WI38 (cell line): ENCODE measurements at regions not wholly inside any gene's neighbourhood (a gene's known extent, or its start where the extent isn't known, plus 50 kb on each side); places are given as distances from the start of the nearest gene placed in this dataset.

ENCODE experiments used
- H3K4me3 ChIP-seq: 2 replicates; pipeline ENCODE4 v1.5.1; 2011; ENCODE audit warnings: low read depth, mild to moderate bottlenecking, control low read depth, low read length
- TF ChIP-seq, protein P1 (sequence below): IDR thresholded peaks from 2 replicates; pipeline ENCODE4 v1.5.1; 2012; ENCODE audit warnings: low read depth, mild to moderate bottlenecking, control low read depth, low read length

DNA sequence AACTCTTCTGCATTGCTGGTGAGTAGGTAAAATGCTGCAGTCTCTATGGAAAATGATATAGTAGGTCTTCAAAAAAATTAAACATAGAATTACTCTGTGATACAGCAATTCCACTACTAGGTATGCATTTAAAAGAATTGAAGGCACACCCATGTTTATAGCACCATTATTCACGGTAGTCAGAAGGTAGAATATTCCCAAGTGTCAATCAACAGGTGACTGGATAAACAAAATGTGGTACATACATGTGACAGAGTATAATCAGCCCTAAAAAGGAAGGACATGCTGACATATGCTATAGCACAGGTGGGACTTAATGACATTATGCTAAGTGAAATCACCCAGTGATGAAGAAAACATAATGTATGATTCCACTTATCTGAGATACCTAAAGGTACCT is 123.3 kb downstream of the CCER1 start:
- TF ChIP-seq, protein P1, sequence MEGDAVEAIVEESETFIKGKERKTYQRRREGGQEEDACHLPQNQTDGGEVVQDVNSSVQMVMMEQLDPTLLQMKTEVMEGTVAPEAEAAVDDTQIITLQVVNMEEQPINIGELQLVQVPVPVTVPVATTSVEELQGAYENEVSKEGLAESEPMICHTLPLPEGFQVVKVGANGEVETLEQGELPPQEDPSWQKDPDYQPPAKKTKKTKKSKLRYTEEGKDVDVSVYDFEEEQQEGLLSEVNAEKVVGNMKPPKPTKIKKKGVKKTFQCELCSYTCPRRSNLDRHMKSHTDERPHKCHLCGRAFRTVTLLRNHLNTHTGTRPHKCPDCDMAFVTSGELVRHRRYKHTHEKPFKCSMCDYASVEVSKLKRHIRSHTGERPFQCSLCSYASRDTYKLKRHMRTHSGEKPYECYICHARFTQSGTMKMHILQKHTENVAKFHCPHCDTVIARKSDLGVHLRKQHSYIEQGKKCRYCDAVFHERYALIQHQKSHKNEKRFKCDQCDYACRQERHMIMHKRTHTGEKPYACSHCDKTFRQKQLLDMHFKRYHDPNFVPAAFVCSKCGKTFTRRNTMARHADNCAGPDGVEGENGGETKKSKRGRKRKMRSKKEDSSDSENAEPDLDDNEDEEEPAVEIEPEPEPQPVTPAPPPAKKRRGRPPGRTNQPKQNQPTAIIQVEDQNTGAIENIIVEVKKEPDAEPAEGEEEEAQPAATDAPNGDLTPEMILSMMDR = no peak

DNA sequence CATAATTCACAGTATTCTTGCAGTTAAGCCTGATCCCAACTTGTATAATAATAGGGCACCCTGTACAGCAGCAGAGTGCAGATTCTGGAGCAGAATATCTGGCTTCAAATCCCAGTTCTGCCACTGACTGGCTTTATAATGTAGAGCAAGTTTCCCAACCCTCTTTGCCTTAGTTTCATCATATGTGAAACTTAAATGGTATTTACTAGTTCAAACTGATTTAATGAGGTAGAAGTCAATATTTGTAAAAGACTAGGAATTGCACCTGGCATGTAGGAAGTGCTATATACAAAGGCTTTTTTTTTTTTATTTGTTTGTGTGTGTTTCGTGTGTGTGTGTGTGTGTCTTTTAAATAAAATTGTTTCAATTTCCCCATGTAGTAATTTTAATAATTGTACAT is 125.9 kb downstream of the CCER1 start:
- TF ChIP-seq, protein P1 = no peak
- H3K4me3 ChIP-seq = no peak overlapping the region

More for the DNA sequence above, 123.3 kb downstream of the CCER1 start:
- no peak overlapping the region for H3K4me3 ChIP-seq

DNA sequence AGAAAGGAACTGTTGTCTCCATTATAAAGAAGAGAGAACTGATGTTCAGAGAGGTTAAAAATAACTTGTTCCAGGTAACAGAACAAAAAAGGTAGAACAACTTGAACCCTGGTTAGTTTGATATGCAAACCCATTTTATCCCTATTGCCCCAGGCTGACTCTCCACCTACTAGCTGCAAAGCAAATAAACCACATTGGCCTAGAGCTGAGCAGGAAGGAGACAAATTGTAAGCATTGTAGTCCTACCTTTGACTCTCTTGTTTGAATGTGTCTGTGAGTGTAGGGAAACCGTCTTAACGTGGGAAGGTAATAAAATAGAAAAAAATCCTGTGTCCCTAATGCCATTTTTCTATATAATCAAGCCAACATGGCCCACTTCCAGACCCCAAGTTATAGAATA is 126.4 kb downstream of the CCER1 start:
- no peak overlapping the region for H3K4me3 ChIP-seq
- TF ChIP-seq, protein P1 = no peak

DNA sequence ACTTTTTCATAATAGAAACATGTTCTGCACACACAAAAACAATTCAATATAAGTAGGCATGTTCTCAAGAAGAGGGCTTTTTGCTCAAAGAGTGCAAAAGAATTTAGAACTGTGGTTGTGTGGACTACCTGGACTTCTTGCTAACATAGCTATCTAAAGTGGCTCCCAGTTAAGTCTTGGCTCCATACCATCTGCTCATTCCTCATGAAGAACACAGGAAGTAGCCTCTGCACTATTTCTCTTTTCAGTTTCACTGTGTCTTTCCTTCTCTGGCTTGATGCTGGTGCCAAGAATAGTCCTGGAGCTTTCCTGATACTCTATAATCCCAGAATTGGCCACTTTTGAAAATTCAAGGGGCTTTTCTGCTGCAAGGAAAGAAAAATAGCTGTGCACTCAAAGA is 127.4 kb downstream of the CCER1 start:
- H3K4me3 ChIP-seq = no peak overlapping the region
- TF ChIP-seq, protein P1 = no peak

DNA sequence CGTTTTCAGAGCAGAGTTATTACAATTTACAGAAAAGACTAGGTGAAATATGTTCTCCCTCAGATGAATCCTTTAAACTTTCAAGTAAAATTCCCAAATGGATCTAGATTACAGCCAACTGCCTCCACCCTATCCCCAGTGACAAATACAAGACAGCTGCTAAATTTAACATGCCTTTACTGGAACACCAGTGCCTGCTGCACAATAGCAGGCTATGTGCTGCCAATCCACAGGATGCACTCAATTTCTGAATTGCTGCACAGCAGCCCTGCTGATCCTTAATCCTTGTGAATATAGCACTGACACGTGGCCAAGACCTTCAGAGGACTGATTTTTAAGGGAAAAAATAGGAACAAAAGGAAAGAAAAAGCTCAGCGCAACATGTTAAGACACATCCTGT is 128.9 kb downstream of the CCER1 start:
- H3K4me3 ChIP-seq = no peak overlapping the region
- TF ChIP-seq, protein P1 = no peak

DNA sequence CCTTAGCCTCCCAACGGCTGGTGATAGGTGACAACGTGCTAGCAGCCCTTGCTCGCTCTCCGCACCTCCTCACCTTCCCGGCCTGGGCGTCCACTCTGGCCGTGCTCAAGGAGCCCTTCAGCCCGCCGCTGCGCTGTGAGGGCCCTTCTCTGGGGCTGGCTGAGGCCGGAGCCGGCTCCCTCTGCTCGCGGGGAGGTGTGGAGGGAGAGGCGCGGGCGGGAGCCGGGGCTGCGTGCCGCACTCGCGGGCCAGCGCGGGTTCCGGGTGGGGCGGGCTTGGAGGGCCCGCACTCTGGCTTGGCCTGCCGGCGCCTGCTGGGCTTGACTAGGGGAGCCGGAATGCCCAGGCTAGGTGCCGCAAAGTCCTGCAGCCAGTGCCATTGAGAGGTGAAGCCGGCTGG is 131.1 kb downstream of the CCER1 start:
- TF ChIP-seq, protein P1 = no peak
- H3K4me3 ChIP-seq = no peak overlapping the region

DNA sequence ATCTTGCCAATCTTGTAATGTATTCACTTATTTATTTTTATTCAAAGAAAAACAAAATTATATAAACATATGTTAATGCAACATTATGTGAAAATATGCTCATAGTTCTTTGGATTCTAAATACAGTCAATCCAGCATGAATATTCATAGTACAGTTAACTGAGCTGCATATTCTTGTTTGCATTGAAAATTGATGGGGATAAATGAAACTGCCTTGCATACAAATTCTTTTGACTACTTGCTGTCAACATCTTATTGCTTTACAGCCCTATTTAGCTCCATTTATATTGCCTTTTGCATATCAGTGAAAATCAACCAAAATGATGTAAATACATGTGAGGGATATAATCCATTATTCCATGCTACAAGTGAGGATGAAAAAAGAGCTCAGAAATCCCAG is 135.3 kb downstream of the CCER1 start:
- H3K4me3 ChIP-seq = no peak overlapping the region
- TF ChIP-seq, protein P1 = no peak
